K562 (cell line): ENCODE measurements at regions not wholly inside any gene's neighbourhood (a gene's known extent, or its start where the extent isn't known, plus 50 kb on each side); places are given as distances from the start of the nearest gene placed in this dataset.

Experiments used
- BMI1 ChIP-seq: fragments of 150-350 bp; IDR thresholded peaks from 2 replicates; pipeline ENCODE4 v1.6.1; 2014; ENCODE audit warnings: low read length
- CHD2 ChIP-seq: IDR thresholded peaks from 2 replicates; pipeline ENCODE4 v1.6.1; 2011; ENCODE audit warnings: low read depth, low read length
- CREB1 ChIP-seq, 2 experiments: sonication (generic) in 1 of 2; formaldehyde crosslinking in 1 of 2; IDR thresholded peaks; 2 replicates each; pipeline versions ENCODE4 v1.6.1 to v1.8.0; 2012 to 2022; ENCODE audit warnings: inconsistent platforms in 1 of 2, mild to moderate bottlenecking in 1 of 2, missing genetic modification reagents in 1 of 2, moderate library complexity in 1 of 2
- POLR2A ChIP-seq: fragments of 450-650 bp; conservative IDR thresholded peaks from 2 replicates; pipeline ENCODE4 v1.6.1; 2016
- RAD21 ChIP-seq, 2 experiments: fragments of 250-450 bp in 1 of 2; fragments of 450-650 bp in 1 of 2; sonication (Bioruptor Pico) in 1 of 2; formaldehyde crosslinking in 1 of 2; IDR thresholded peaks in 1 of 2; conservative IDR thresholded peaks in 1 of 2; 2 replicates each; pipeline versions ENCODE4 v1.4.0 to v1.8.0; 2020 to 2022; ENCODE audit warnings: mild to moderate bottlenecking in 2 of 2, moderate library complexity in 1 of 2
- SNIP1 ChIP-seq: fragments of 450-650 bp; IDR thresholded peaks from 2 replicates; pipeline ENCODE4 v1.7.1; 2017; ENCODE audit warnings: low read depth, mild to moderate bottlenecking
- TAF1 ChIP-seq: IDR thresholded peaks from 2 replicates; pipeline ENCODE4 v1.6.1; 2011; ENCODE audit warnings: mild to moderate bottlenecking, low read length, moderate library complexity; ENCODE audit not compliant: insufficient read depth, control insufficient read depth, severe bottlenecking; ENCODE audit errors: extremely low read depth
- TF ChIP-seq, protein P1 (sequence below), 3 experiments: IDR thresholded peaks in 2 of 3; conservative IDR thresholded peaks in 1 of 3; 2 replicates each; pipeline ENCODE4 v1.5.1; 2011 to 2012; ENCODE audit warnings: low read length in 3 of 3, mild to moderate bottlenecking in 3 of 3, control low read depth in 2 of 3, improper control_type of control experiment in 1 of 3, inconsistent platforms in 1 of 3, low read depth in 1 of 3, mixed read lengths in 1 of 3, moderate library complexity in 1 of 3; ENCODE audit not compliant: insufficient read depth in 2 of 3
- TF ChIP-seq, protein P2 (sequence below): sonication (generic); formaldehyde crosslinking; IDR thresholded peaks from 2 replicates; pipeline ENCODE4 v1.9.0; 2022; ENCODE audit warnings: mild to moderate bottlenecking, missing genetic modification reagents

DNA sequence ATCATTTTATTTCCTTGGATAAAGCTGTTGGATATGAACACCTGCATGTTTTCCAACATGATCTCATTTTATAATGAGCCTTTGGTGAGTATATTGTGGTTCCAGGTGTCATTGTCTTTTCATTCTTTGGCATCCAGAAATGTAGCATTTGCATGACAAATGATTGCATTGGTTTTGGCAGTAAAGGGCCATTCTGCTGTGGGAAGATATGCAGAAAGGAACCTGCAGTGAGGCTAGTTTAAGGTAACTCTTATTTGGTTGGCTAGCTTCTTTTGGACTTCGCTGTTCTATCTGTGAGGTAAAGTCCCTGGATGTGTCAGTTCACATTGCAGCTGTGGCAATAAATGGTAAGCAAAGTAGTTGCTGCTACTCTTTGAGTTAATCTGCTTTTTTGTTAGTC is 343.0 kb downstream of the AMY1C start:
- TF ChIP-seq RAD21 (CRISPR knock-in tag; conservative IDR thresholded peaks at IDR 0.05 in 1 of 2, IDR thresholded peaks at IDR 0.05 in 1 of 2), result no peak
- no peak for TF ChIP-seq CREB1 (IDR thresholded peaks at IDR 0.05)
- no peak for TF ChIP-seq CREB1 (CRISPR knock-in tag; IDR thresholded peaks at IDR 0.05)
- TF ChIP-seq CHD2, result no peak
- TF ChIP-seq TAF1, result no peak
- no peak for TF ChIP-seq POLR2A
- TF ChIP-seq, protein P1, sequence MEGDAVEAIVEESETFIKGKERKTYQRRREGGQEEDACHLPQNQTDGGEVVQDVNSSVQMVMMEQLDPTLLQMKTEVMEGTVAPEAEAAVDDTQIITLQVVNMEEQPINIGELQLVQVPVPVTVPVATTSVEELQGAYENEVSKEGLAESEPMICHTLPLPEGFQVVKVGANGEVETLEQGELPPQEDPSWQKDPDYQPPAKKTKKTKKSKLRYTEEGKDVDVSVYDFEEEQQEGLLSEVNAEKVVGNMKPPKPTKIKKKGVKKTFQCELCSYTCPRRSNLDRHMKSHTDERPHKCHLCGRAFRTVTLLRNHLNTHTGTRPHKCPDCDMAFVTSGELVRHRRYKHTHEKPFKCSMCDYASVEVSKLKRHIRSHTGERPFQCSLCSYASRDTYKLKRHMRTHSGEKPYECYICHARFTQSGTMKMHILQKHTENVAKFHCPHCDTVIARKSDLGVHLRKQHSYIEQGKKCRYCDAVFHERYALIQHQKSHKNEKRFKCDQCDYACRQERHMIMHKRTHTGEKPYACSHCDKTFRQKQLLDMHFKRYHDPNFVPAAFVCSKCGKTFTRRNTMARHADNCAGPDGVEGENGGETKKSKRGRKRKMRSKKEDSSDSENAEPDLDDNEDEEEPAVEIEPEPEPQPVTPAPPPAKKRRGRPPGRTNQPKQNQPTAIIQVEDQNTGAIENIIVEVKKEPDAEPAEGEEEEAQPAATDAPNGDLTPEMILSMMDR (IDR thresholded peaks at IDR 0.05 in 2 of 3, conservative IDR thresholded peaks at IDR 0.05 in 1 of 3; ENCODE audit: insufficient read depth in 2 of 3, low read depth in 1 of 3, low read length in 3 of 3), result no peak
- no peak for TF ChIP-seq SNIP1
- TF ChIP-seq, protein P2, sequence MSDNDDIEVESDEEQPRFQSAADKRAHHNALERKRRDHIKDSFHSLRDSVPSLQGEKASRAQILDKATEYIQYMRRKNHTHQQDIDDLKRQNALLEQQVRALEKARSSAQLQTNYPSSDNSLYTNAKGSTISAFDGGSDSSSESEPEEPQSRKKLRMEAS (CRISPR knock-in tag), result no peak
- no peak for TF ChIP-seq BMI1
